NCI-H187 treated with DMSO at 0.1 percent for 48 hours (cell line): ENCODE measurements at regions not wholly inside any gene's neighbourhood (a gene's known extent, or its start where the extent isn't known, plus 50 kb on each side); places are given as distances from the start of the nearest gene placed in this dataset.
"Not testable (repeated sequence)": the region's sequence is repeated elsewhere in the genome, so short reads cannot be mapped to it uniquely, and the experiment has no call there.

Experiments used
- DNase-seq: peaks from one replicate; lab custom pipeline; 2025; lab: John Stamatoyannopoulos, UW

DNA sequence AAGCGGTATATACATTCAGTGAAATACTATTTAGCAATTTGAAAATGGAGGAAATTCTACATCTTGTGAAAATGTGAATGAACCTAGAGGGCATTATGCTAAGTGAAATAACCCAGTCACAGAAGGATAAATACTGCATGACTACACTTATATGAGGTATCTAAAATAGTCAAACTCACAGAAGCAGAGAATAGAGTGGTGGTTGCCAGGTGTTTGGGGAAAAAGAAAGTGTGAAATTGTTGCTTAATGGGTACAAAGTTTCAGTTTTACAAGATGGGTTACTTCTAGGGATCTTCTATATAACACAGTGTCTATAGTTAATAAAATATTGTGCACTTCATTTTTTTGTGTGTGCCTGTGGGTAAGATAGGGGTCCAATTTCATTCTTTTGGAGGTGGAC is 1152.0 kb downstream of the EPHA7 start:
- no peak for DNase-seq

DNA sequence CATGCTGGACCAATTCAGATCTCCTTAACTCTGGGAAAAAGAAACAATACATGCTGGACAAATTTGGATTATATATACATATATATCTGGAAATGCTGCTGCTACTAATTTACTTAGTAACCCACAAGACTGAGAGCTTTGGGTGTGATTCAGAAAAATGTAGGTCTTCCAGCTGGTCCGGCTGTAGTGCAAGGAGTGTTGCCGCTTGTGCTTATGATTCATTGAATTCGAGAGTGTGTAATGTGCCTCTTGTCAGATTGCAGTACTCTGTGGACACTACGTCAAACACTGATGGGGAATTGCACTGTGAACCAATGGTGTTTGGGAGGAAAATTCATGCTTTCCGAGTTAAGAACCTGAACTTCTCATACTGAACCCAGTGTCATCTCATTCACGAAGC is 1155.5 kb downstream of the EPHA7 start:
- no peak for DNase-seq

DNA sequence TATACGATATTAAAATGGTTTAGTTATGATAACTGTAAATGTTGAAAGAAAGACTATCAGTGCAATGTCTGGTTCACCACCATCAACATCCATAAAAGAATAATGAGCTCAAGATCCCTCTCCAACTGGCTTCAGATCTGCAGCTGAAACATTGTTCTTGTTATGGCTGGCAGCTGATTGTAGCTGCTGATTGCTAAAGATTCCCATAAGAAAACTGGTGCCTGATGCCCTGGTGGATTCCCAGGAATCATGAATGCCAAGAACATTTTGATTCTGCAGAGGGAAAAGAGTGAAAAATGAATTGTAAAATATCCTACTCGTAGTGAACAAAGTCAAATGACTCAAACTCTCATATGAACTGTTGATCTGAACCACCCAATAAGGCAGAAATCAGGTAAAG is 1160.2 kb downstream of the EPHA7 start:
- DNase-seq, result no peak

DNA sequence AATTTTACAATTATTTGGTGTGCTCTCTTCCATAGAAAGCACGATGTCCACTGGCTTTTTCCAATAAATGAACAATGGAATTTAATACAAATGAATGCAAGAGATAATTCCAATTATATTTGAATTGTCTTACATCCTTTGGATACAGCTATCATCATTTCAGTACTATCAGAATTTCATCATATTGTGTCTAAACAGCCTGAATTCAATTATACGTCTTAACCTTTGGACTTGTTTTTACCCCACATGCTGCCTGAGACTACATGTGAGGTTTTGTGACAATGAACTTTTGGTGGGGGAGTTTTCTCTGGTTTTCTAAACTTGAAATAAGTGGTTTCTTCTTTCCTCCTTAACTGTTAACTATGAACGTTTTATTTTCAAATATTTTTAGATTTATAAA is 1176.0 kb downstream of the EPHA7 start:
- DNase-seq, result no peak

DNA sequence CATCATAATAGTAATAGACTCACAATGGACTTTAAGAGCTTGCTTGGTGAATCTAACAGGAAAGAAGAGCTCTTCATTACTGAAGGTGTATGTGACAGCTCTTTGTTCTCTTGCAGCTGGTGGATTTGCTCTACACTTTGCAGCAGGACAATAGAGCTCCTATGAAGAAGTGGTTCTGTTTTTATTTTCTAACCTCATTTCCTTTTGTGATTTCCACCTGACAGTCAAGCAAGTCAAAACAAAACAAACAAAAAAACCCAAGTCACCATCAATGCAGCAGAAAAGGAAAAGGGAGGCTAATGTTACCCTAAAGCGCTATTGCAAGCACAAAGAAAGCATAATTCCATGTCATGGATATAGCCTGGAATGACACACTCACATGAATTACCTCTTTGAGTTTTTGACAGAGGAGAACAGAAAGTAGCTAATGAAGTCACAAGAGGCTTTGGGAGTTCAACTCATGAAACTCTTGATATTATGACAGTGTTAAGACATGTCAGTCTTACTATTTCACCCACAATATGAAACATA is 1188.1 kb downstream of the EPHA7 start:
- peak; percentile 73 for DNase-seq

DNA sequence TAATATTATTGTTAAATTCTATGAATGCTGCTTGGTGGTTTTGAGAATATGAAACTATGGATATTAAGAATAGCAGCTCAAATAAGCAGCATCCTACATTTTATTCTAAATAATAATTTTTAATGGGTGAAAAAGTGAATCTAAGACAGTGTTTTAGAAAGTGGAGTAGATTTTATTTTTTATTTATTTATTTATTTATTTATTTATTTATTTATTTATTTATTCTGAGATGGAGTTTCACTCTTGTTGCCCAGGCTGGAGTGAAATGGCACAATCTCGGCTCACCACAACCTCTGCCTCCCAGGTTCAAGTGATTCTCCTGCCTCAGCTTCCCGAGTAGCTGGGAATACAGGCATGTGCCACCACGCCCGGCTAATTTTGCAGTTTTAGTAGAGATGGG is 1199.4 kb downstream of the EPHA7 start:
- DNase-seq, result not testable (repeated sequence)

DNA sequence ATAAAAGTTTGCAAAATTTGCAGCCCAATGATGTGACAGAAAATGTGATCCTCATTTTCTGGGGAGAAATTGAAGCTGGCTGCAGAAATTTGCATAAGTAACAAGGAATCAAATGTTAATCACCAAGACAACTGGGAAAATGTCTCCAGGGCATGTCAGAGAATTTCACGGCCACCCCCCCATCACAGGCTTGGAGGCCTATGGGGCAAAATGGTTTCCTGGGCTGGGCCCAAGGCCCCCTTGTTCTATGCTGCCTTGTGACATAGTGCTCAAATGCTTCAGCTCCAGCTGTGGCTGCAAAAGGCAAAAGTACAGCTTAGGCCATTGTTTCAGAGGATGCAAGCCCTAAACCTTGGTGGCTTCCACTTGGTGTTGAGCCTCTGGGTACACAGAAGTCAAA is 1202.6 kb downstream of the EPHA7 start:
- no peak for DNase-seq

DNA sequence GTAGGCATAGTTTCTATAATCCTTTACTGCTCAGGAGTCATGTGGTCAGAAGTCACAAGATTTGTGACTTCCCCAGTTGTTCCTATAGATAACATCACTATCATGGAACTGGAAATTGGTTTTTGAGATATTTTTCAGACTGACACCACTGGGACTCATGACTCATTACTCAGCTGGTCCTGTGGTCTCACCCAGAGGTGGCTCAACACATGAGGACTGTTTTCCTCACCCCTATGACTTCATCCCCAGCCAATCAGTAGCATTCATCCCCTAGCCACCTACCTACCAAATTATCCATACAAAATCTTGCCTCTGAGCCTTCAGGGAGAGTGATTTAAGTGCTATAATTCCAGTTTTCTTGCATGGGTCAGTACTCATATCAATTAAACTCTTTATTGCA is 1217.7 kb downstream of the EPHA7 start:
- no peak for DNase-seq

DNA sequence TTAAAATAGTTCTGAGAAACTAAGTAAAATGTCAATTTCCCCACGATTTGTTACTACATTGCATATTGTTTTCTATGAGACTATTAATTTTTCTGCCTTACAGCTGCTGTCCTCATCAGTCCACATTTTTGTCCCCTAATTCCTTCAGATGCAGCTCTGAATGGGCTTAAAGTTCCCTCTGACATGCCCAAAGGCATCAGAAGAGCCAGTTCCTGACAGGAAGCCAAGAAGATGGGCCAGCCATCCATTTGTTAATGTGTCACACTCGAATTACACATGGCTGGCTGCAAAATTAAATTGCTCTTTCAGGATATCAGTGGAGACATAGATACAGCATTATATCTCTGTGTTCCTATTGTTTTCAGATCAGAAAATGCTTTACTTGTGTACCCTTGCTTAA is 1223.0 kb downstream of the EPHA7 start:
- no peak for DNase-seq

DNA sequence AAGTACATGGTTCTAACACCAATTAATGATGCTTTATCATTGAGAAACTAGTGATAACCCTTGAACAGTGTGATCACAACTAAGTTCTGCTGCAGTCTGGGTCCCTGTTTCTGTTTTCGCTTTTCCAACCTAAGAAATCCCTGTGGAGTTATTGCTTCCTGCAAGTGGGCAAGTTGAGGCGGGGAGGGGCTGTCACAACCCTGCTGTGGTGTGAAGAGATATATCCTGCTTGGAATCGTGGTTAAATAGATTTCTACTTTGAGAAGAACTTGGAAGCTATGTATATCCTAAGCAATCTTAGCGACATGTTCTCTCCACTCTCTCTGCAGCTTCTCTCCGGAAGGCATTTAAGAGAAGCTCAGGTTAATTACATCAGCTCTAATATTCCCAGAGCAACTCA is 1223.6 kb downstream of the EPHA7 start:
- no peak for DNase-seq

DNA sequence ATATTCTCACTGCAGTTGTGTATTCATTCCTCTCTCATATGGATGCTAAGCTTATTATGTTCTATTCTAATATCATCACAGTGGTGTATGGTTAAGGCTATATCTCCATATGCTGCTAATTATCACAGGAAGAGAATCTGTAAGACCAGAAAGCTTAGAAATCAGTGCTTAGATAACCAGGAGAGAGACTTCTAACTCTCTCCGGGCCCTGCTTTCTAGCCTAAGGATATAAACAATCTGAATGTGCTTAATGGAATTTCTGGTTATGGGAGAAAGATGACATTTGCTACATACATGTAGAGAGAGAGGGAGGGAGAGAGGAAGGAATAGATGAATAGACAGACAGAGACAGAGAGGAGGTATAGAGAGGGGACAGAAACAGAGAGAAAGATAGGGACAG is 1231.3 kb downstream of the EPHA7 start:
- no peak for DNase-seq

DNA sequence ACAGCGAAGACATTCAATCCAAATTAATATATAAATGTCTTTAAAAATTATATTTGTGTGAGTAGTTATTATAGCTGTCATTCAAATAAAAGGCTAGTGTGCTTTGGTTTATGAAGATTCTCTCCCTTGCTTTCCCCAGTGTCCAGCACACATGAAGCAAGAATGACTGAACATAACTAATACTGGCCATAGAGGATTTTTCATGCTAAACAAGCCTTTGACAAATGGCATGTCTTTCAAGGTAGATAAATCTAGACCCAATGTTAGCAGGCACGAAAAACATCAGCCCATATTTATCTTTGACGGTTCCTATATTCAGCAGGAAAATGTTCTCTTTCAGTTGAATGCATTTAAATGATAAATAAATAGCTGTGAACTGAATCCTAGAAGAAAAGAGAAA is 1234.4 kb downstream of the EPHA7 start:
- no peak for DNase-seq

DNA sequence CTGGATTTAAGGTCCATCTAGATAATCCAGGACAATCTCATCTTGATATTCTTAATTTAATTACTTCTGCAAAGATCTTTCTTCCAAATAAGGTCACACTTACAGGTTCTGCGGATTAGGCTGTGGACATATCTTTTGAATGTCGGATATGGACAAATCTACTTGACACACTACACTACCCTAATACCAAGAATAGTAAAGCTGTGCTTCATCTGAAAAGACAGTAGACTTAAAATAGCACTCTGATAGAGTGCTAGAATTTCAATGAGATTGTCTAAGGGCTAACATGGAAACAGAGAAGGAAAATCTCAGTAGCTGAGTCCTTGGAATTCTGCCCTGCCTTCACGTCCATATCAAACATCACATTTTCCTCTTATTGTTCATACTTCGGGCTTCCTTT is 1238.0 kb downstream of the EPHA7 start:
- DNase-seq, result no peak

DNA sequence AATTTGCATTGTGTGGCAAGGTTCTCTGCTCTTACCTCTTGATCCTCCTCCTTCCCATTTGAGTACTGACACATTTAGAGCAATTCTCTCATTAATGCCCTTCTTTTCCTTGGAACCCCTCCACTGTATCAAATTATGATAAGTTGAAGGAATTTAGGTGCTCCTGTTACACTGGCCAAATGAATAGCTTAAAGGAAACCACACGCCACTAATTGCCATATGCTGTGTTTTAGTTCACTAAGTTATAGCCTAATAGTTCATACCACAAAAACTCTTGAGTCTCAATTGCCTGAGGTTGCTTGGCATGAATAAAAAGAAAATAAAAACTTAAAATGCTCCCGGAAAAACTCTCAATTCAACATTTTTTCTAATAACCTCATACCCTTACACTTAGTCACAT is 1239.3 kb downstream of the EPHA7 start:
- no peak for DNase-seq

DNA sequence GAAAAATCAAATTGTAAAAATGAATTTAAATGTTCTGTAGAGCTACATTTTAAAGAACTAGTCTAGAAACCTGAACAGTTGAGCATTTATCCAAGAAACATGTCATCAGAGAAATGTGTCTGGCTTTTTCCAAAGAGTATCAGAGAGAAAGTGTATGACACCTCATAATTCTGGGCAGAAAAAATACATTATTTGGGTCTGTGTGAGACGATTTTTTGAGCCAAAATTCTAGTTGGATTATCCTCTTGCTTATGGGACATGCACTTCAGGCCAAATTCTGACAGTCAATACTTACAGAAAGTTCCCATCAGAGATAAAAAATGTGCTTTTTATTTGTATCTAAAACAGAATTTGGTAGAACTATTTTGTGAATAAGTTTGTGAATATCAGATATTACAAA is 1242.7 kb downstream of the EPHA7 start:
- DNase-seq, result no peak

DNA sequence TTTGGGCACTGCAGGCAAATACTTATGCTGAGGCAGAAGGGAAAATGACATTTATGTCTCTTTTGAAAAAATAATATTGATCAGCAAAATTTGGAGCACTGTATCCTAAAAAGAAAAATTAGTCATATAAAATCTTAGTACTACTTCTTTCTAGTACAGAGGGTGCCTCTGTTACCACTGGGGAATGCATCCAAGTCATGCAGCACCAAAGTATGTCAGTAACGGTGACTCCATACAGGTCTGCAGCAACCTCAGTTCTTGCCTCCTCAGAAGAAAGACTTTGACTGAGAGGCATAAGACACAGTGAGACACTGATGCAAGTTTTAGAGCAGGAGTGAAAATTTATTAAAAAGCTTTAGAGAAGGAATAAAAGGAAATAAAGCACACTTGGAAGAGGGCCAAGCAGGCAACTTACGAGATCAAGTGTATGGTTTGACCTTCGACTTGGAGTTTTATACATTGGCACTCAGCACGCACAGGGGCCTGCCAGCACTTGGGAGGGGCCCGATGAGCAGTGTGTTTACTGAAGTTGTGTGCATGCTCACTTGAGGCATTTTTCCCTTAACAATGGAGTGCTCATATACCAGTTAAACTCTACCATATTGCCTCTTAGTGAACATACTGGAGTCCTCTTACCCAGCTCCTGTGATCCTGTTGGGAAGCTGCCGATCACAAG is 1244.8 kb downstream of the EPHA7 start:
- DNase-seq, result no peak

DNA sequence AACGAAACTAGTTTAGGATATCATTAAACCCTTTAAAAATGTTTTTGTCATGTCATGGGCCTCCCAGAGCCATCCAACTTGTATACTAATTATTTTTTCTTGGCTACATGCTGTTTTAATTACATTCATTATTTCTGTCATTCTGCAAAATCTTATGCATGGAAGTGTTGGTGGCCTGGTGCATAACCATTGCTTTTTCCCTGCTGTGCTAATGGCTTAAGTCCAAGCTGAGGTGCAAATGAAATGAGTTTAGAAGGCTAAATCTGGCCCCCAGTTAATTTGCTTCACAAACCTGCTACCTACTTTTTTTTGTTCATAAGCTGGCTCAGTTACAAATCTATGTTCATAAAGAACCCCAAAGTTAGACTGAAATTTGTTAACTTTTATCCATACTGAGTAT is 1249.9 kb downstream of the EPHA7 start:
- no peak for DNase-seq

DNA sequence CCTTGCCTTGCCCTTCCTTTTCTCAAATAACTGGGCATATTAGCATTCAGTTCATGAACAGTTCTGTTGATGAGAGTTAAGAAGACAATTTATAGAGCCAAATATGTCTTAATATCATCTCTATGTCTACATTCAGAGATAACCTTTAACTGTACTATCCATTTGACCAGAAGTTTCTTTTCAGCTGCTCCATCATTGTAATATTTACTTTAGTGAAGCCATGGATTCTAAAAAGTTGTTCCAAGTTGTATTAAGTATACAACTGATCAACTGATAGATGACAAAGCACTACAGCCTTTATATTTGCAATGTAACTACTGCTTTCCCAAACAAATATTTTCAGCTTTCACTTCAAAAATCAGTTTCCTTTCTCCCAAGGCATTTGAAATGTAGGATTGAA is 1252.7 kb downstream of the EPHA7 start:
- no peak for DNase-seq

DNA sequence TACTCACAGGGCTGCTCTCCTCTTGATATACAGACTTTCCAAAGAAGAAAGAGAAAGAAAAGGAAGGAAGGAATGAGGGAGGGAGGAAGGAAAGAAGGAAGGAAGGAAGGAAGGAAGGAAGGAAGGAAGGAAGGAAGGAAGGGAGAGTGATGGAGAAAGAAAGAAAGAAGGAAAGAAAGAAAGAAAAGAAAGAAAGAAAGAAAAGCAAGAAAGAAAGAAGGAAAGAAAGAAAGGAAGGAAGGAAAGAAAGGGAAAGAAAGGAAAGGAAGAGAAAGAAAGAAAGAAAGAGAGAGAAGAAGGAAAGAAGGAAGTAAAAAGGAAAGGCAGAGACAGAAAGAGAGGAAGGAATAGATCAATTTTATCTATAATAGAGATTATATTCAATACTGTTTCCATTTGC is 1257.4 kb downstream of the EPHA7 start:
- no peak for DNase-seq

DNA sequence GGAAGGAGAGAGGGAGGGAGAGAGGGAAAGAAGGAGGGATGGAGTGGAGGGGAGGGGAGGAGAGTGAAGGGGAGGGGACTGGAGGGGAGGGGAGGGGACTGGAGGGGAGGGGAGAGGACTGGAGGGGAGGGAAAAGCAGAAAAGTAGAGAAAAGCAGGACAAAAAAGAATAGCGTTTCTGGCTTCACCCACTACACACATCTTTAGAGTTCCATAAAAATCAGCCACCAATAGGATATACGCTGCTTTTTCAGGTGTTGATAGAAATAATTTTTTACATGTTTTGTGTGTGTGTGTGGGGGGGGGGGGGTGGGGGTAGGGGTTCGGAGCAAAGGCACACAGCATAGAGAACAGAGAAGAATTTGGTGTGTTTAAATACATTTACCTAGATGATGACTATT is 1259.1 kb downstream of the EPHA7 start:
- no peak for DNase-seq

DNA sequence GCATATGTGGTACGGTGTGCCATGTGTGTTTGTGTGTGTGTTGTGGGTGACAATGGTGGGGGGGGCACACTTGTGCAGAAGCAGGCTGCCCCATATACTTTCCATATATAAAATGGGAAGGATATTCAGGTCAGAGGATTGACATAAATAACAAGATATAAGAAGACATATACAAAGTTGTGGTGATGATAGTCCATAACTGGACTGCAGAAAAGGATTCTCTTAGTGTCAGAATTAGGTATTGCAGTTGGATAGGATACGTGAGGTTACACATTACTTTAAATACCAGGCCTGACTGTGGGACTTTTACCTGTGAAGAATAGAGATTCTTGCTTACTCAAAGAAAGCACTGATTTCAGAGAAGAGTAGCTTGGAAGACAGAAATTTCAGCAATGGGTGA is 1260.3 kb downstream of the EPHA7 start:
- no peak for DNase-seq

DNA sequence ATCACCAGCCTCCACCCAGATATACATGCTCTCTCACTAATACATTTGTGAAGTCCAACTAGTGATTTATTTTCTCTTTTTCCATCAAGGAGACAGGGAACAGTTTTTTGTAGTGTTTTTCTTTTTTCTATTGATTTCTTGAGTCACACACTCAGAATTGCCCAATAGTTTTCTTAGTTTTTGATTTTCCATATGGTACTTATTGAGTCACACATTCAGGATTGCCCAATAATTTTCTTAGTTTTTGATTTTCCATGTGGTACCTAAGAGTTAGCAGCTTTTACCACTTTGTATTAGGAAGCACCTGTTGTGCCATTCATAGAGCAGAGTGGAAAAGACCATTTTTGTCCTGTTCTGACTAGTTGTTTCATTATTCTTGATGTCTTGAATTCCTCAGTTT is 1268.8 kb downstream of the EPHA7 start:
- no peak for DNase-seq

DNA sequence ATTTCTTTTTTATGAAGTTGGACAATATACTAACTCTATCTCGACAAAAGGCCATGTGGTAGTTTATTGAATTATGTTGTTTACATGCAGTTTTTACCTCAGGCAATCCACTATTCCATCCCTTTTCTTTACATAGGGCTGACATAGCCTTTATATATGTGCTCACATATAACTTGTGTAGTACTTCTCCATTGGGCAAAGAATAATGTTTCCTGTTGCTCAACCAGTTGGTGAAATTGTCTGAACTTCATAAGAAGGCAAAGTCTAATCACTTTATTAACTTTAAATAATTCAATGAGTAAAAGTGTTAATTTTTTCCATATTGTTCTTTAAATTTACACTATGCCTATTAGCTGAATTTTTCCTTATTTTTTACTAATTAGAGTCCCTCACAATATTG is 1272.1 kb downstream of the EPHA7 start:
- DNase-seq, result no peak

DNA sequence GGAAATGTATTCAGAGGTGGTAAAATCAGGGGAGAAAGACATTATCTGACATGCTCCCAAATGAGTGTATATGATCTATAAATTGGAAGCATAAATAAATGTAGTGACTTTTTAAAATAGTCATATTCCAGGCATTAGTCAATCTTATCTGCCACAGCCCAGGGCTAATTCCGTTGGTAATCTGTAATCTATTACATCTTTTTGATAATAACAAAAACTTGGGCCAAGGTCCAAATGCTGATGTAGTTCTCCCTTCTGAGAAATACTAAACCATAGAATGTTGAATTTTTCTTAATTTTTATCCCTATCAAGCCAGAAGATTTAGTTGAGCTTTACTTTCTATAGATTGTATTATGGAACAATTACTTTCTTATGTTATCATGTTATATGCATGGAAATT is 1279.8 kb downstream of the EPHA7 start:
- no peak for DNase-seq

DNA sequence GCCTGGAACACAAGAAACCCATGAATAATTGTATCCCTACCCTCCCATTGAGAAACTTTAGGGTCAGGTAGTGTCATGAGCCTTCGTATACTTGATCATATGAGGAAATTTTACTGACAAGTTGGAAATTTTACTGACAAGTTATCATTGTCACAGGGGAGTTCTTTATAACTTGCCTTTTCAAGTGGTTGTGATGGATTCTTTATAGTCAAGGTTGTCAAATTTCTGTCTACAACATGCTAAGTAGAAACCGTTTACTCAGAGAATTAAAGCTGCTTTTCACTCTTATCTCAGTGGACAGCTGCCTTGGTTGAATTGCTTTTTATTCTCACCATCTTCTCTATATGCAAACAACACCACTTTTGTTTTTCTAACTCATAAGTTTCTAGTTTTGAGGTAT is 1286.4 kb downstream of the EPHA7 start:
- no peak for DNase-seq
